Left colon (tissue), 2 donors: ENCODE measurements at regions not wholly inside any gene's neighbourhood (a gene's known extent, or its start where the extent isn't known, plus 50 kb on each side); places are given as distances from the start of the nearest gene placed in this dataset.

ENCODE experiments used
- ATAC-seq: fragments of 200-7000 bp; cut with Tn5 transposase; one replicate; pipeline ENCODE4 v1.9.1; 2020; ENCODE audit warnings: mild to moderate bottlenecking, moderate library complexity
- DNase-seq, 2 donors: peaks; one replicate each; pipeline ENCODE4 v3.0.0-alpha.2; 2020
- intact Hi-C, 2 donors: fragments of 100-400 bp; cut with DNase I in 1 of 2; cut with micrococcal nuclease in 1 of 2; formaldehyde crosslinking; loops; one replicate each; pipeline versions ENCODE4 v1.11.2 to v1.14.0; 2022; cut with DNase I, micrococcal nuclease
- donor health status: DM: no; HTN: no; CAD: no.
- donor health status: DM: yes; HTN: yes; CAD: no.

DNA sequence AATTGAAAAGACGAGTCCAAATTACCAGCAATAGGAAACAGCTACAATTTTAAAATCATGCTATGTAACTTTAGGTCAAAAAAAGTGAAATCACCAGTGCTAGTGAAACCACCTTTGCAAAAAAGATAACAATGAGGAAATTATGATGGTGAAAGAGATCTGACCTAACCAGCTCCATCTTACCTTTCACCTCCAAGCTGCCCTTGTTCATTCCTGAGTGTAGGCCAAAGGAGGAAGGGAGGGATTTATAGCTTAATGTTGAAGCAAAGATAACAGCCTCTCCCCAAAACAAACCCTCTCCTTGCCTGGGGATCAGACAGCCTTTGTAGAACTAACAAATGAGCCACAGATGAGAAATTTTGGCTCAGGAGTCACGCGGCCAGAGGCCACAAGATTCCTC is 83.2 kb upstream of the EIF5 start:
- intact Hi-C loops = no loop called here
- no peak for DNase-seq
- ATAC-seq = peak; percentile 85

DNA sequence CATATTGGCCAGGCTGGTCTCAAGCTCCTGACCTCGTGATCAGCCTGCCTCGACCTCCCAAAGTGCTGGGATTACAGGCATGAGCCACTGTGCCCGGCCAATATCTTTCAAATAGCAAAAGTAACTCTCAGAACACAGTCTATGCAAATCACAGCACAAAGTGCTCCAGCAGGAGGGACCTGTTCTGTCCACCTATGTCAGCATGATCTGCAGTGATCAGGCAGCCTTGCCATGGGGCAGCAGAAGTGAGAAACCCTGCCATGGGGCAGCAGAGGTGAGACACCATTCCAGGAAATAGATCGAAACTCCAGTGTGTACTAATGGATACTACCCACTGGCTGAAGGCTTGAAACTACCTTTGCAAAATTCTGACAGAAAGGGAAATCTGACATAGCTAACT is 78.5 kb upstream of the EIF5 start:
- intact Hi-C loops = no loop called here
- DNase-seq (no peak), ATAC-seq (no peak)

DNA sequence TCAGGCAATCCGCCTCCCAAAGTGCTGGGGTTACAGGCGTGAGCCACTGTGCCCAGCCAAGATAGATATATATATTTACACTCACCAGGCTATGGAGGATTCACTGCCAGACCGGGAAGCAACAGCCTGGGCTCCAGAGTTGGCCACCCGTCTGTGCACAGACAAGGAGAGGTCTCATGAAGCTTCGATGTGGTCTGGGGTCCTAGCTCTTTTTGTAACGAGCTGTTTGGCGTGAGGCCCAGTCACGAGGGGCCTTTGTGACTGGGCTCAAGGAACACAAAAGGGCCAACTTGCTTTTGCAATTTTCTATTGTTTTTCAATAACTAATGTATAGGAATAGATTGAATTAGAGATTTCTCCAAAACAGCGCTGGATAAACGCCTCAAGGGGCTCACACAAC is 77.6 kb upstream of the EIF5 start:
- ATAC-seq (no peak), DNase-seq (no peak)
- intact Hi-C loops = no loop called here

DNA sequence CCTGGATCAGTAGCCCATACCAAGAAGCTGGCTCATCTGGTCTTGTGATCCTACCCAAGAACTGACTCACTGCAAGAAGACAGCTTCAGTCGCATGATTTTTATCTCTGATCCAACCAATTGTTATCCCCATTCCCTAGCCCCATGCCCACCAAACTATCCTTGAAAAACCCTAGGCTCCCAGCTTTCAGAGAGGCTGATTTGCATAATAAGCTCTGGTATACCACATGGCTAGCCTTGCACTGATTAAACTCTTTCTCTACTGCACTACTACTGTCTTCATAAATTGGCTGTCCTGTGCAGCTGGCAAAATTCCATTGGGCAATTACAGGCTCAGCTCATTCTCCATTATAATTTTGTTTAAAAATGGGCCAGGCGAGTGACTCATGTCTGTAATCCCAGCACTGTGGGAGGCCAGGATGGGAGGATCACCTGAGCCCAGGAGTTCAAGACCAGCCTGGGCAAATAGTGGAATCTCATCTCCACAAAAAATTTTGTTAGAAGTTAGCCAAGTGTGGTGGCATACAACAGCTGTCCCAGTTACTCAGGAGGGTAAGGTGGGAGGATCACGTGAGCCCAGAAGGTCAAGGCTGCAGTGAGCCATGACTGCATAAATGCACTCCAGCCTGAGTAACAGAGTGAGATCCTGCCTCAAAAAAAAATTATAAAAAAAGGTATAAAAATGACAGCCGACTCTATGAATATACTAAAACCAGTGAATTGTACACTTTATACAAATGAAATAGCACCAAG is 76.7 kb upstream of the EIF5 start:
- no peak for DNase-seq
- intact Hi-C loops = no loop called here
- ATAC-seq = no peak

DNA sequence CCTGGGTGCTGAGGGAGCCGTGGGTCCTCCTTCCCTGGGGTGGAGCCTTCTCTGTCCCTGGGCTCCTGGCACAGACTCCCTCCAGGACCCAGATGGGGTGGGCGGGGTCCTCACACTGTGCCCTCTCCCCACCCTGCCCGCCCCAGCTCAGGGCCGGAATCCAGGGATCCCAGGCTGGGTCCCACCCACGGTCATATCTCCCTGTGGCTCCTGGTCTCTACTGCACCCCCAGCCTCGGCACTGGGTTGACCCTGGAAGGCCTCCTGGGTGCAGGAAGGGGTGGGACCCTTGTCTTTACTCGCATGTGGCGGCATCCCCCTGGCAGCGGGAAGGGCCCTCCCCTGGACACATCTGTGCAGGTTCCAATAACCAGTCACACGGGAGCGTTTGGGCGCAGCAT is 75.8 kb upstream of the EIF5 start:
- no peak for DNase-seq
- ATAC-seq = no peak
- intact Hi-C loops = no loop called here

DNA sequence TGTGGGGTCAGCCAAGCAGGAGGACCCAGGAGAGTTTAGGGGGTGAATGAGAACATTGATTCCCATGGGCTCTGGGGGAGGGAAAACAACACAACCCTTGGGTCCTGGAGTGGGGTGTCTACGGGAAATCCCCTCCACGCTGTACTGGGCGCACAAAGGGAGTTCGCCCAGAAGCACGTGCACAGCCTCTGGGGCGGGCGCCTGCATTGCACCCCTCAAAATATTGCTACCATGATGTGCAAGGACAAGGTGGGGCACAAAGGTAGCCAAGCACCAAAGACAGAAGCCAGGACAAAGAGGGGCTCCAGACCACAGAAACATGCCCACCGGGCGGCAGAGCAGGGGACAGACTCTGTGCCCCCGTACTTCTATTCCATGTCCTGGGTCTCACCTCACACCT is 74.9 kb upstream of the EIF5 start:
- intact Hi-C loops = no loop called here
- DNase-seq = no peak
- no peak for ATAC-seq

DNA sequence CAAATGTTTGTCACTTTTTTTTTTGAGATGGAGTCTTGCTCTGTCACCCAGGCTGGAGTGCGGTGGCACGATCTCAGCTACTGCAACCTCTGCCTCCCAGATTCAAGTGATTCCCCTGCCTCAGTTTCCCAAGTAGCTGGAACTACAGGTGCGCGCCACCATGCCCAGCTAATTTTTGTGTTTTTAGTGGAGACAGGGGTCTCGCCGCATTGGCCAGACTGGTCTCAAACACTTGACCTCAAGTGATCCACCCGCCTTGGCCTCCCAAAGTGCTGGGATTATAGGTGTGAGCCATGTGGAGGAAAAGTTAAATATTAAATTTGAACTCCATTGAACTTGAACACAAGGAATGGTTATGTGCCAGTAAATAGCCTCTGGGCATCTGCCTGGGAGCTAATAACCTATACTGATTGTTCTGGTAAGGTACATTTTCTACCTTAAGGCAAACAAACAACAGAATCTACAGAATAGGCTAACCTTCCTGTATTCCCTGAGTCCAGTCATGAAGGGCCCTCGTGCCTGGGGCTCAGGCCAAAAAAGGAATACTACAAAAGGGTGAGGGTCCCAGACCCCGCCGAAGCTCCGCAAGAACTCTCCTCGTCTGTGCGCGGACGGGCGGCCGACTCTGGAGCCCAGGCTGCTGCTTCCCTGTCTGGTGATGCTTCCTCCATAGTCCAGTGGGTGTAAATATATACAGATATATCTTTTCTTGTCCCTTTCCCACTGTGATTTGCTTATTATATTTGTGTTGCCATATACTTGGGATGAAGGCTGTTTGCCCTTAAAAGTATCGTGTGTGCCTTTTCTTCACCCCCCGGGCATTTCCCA is 74.0 kb upstream of the EIF5 start:
- ATAC-seq (peak; percentile 82), DNase-seq (peak in 1 of 2 donors; percentile 41)
- intact Hi-C loops = no loop called here

DNA sequence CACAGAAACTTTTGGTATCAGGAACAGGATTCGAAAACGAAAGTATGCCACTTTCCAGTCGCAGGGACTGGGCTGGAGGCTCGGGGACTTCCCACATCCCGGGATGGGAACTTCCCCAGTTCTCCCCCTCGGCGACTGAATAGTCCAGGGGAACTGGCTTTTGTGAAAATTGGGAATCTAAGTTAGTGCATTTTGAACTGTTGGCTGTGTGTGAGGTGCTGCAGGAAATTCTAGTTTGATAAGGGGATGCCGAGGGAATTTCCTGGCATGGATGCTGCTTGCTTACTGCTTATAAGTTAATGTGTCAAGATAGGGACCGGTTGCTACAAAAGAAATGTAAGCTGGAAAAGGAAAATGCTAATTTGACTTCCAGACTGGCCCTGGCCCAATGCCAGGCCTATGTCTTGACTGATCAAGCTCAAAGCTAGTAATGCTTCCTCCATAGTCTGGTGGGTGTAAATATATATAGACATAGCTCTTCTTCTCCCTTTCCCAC is 73.4 kb upstream of the EIF5 start:
- DNase-seq (peak; percentile 53 to 58), ATAC-seq (peak; percentile 89)
- intact Hi-C loops = no loop called here

DNA sequence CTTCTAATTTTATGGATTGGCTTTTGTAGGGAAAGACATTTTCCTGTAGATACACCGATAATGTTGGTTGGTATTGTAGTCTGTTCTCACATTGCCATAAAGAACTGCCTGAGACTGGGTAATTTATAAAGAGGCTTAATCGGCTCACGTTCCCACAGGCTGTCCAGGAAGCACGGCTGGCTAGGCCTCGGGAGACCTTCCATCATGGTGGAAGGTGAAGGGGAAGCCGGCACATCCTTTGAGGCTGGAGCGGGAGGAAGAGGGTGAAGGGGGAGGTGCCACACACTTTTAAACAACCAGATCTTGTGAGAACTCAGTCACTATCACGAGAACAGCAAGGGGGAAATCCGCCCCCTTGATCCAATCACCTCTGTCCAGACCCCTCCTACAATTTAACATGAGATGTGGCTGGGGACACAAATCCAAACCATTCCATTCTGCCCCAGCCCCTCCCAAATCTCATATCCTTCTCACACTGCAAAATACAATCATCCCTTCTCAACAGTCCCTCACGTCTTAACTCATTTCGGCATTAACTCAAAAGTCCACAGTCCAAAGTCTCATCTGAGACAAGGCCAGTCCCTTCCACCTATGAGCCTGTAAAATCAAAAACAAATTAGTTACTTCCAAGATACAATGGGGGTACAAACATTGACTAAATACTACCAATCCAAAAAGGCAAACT is 66.7 kb upstream of the EIF5 start:
- ATAC-seq (no peak), DNase-seq (no peak)
- intact Hi-C loops = no loop called here

DNA sequence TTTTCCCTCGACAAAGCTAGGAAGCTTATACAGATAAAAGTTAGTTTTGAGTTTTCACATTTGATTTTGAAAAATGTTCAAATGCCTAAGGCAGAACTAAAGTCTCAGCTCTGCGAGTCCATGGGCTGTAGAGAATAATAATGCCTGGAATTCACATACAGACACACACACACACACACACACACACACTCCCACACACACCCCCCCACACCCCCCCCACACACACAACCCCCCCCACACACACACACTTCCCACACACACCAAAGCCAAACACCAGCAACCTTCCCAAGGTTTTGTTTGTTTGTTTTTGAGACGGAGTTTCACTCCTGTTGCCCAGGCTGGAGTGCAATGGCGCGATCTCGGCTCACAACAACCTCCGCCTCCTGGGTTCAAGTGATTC is 62.8 kb upstream of the EIF5 start:
- intact Hi-C loops = no loop called here
- no peak for ATAC-seq
- DNase-seq = no peak

DNA sequence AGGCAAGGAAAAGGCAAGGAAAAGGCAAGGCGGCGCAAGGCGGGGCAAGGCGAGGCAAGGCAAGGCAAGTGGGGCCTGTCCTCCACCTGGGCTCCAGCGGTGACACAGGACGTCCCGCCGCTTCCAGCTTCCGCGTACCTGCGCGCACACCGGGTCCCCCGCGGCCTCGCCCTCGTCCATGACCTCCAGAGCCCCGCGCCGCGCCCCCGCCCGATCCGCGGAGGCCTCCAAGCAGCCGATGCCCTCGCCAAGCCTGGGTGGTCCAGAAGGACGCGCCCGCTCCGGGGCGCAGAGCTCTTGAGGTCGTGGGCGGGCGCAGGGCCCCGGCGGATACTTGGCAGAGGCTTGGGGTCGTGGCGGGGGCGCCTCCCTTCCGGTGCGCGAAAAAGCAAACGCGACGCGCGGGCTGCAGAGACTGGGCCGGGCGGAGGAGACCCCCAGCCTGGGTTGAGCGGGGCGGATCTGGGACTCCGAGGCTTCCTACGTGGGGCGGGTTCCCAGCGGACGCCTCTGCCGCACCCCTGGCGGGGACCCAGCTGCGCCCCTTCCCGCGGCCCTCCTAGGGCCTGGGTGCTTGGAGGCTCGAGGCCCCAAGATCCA is 60.8 kb upstream of the EIF5 start:
- intact Hi-C loops = no loop called here
- ATAC-seq (peak; percentile 95), DNase-seq (peak in 1 of 2 donors; percentile 56)

DNA sequence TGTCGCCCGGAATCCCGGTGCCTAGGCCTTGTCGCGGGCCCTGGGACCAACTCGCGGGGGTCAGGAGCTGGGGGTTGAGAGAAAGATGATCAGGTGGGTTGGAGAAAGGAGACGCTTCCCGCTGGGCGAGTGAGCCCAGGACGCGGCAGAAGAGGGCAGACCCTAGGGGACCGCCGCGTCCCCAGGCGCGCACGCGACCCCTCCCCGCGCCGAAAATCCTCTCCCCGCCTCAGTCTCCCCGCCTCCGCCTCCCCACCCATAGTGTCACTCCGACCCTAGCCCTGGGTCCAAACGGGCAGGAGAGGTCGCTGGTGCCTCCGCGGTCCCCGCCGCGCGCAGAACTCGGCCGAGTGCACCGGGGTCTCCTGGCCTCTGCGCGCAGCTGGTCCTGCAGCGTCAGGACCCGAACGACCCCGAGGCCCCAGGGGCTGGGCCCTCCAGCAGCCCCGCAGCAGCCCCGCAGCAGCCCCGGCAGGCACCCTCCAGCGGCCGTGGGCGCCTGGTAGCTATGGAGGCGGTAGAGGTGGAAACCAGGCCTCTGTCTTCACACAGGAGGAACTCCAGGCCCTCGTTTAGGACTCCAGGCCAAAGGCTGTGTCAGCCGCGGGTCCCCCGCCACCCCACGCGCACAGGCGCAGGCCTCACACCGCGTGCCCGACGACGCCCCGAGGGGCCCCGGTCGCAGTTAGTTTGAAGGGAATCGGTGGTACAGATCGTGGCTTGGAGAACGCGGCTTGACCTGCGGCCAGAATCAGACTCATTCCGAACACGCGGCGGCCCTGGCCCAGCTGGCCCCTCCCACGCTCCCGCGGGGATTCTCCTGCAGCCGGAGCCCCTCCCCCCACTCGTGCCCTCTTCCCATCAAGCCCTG is 60.1 kb upstream of the EIF5 start:
- DNase-seq = no peak
- intact Hi-C loops = no loop called here
- no peak for ATAC-seq

DNA sequence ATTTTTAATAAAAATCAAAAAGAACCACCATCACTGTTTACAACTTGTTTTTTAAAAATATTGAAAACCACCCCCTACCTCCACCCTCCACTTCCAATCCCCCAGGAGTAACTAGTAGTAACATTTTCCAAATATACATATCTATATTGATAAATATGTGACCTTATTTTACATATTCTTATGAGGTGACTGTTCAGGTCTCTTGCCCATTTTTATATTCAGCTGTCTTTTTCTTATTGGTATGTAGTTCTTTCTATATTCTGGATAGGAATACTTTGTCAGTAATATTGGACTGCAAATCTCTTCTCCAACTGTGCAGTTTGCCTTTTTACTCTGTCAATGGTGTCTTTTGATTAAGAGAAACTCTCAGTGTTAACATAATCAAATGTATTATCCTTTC is 59.0 kb upstream of the EIF5 start:
- DNase-seq = no peak
- no peak for ATAC-seq
- intact Hi-C loops = no loop called here

DNA sequence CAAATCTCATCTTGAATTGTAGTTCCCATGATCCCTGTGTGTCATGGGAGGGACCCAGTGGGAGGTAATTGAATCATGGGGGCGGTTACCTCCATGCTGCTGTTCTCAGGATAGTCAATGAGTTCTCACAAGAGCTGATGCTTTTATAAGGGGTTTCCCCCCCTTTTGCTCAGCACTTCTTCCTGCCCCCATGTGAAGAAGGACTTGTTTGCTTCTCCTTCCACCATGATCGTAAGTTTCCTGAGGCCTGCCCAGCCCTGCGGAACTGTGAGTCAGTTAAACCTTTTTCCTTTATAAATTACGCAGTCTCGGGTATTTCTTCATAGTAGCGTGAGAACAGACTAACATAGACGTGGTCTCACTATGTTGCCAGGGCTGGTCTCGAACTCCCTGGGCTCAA is 56.1 kb upstream of the EIF5 start:
- ATAC-seq = no peak
- no peak for DNase-seq

DNA sequence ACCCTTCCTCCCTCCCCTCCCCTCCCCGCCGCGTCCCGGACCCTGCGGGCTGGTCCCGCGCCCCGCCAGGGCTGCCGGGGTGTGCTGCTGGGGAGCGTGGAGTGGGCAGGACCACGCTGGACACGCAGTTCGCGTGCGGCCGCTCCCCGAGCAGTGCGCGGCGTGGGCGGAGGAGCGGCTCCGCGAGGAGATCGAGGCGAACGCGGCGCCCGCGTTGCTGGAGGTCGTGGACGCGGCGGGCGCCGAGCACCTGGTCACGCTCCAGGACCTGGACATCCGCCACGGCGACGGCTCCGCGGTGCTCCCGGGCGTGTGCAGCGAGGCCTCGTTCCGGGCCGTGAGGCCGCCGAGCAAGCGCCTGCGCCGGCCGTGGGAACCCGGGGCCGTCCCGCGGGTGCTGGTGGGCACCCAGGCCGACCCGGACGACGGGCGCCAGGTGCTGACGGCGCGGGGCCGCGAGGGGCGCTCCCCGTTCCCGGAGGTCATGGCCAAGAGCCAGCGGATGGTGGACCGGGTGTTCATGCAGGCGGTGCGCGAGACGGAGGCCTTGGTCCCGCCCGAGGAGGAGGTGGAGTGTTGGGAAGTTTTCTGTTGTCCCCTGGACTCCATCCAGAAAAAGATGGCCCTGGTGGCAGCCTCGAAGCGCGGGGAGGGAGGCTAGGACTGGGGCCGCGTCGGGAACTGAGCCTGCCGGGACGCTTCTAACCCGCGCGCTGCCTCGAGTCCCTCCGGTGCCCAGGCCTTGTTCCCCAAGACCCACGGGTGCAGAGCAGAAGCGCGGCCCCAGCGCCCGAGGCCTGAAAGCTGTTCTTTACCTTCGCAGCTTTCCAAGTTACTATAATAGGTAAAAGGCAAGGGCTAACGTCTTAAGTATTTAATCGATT is 54.7 kb upstream of the EIF5 start:
- ATAC-seq (peak; percentile 37), DNase-seq (no peak)
- intact Hi-C loops = loop anchor here in 1 of 2 donors (10.0 kb wide), 1 partner anchor 95 kb away; no protein-coding TSS in a partner anchor

More for the DNA sequence above, 56.1 kb upstream of the EIF5 start:
- intact Hi-C loops = no loop called here

DNA sequence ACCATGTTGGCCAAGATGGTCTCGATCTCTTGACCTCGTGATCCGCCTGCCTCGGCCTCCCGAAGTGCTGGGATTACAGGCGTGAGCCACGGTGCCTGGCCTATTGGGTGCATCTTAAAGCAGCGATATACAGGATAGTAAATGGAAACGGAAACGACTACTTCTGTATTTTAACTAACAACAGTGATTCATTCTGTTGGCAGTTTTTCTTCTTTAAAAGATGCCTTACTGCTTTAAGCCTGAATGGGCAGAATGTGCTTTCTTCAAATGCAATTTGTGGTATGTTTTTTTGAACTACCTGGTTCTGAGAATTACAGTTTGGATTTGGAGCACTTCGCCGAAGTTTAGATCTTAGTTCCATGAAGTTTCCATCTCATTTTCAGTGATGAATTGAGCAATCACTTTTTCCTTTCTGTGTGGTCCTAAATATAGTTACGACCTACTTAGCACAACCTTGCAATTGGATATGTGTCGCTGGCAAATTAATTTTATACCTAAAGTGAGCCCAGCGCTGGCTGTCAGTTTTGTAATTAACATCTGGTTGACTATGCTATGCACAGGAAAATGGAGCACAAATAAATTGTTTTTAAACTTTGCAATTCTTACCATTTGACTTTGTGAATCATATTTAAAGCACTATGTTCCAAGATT is 53.6 kb upstream of the EIF5 start:
- intact Hi-C loops = loop anchor here in 1 of 2 donors (10.0 kb wide), 1 partner anchor 96 kb away; no protein-coding TSS in a partner anchor
- DNase-seq (no peak), ATAC-seq (no peak)
